ENCODE measurements at regions not wholly inside any gene's neighbourhood (a gene's known extent, or its start where the extent isn't known, plus 50 kb on each side); places are given as distances from the start of the nearest gene placed in this dataset.
"Not testable (repeated sequence)": the region's sequence is repeated elsewhere in the genome, so short reads cannot be mapped to it uniquely, and the experiment has no call there.

DNA sequence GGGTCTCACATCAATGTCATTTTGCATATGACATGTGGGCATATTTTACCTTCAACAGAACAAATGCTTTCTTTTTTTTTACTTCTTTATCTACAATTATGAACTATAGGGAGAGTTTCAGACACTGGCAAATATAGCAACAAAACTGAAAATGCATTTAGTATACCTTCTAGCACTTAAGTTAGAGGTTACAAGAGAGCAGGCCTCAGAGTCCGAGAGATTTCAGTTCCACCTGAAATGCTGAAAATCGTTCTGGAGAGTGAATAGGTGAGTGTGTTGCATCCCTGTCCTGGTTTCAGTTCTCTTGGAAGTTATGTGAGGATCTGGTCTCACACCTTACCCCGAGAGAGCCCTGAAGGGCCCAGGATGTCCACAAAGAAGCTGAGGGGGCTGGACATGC is 337.8 kb upstream of the FRG1 start:
- not testable (repeated sequence) for FAIRE-seq; DNase-seq (ENCODE audit: low spot score in 2 of 2)

GRCh38 chr4:189610571-189610970 is 330.1 kb upstream of the FRG1 start:
- not testable (repeated sequence) for DNase-seq (ENCODE audit: low spot score in 2 of 2); FAIRE-seq

DNA sequence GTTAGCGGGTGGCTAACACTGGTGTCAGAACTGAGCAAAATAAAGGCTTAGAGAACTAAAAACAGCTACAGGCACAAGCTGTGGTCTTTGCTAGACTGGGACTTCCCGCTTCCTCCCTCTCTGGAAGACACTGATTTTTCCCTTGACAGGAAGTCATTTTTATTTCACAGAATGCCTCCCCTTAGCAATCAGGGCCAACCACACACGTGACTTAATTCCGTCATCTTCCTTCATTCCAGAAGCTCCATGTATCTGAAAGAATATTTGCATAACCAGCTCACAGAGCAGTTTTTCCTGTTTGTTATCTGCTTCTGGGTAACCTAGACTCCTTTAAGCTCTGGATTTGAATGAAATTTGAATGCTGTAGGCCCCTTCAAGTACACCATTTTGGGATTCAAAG is 327.5 kb upstream of the FRG1 start:
- no peak for FAIRE-seq
- DNase-seq (ENCODE audit: low spot score in 2 of 2) = no peak

GRCh38 chr4:189615217-189615663 is 325.4 kb upstream of the FRG1 start:
- FAIRE-seq = no peak
- DNase-seq (ENCODE audit: low spot score in 2 of 2) = no peak

GRCh38 chr4:189617741-189618140 is 322.9 kb upstream of the FRG1 start:
- FAIRE-seq = not testable (repeated sequence)

GRCh38 chr4:189619441-189620250 is 321.0 kb upstream of the FRG1 start:
- not testable (repeated sequence) for DNase-seq (ENCODE audit: low spot score in 2 of 2); FAIRE-seq

More at GRCh38 chr4:189617741-189618140, 322.9 kb upstream of the FRG1 start:
- DNase-seq (ENCODE audit: low spot score in 2 of 2) = not testable (repeated sequence)

DNA sequence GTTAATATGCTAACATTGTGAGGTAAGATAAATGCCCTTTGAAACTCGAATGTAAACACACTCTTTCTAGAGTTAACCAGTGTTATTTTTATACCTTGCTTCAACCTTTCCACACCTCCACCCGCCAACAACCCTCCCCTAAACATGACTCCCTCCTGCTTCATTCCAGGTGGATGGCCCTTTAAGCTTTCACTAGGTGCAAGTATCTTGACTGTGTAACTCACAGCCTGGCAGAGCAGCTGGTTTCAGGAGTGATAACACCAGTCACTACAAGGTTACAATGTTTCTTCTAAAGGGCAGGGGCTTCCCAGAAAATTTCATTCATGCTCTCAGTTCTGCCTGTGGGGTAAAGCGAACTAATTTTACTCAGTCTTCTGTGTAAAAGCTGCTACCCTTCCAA is 318.1 kb upstream of the FRG1 start:
- not testable (repeated sequence) for DNase-seq (ENCODE audit: low spot score in 2 of 2); FAIRE-seq

- FAIRE-seq = not testable (repeated sequence)
Observed at GRCh38 chr4:189627041-189627440, 313.6 kb upstream of the FRG1 start.

GRCh38 chr4:189629733-189630132 is 310.9 kb upstream of the FRG1 start:
- not testable (repeated sequence) for FAIRE-seq; DNase-seq (ENCODE audit: low spot score in 2 of 2)

More at GRCh38 chr4:189627041-189627440, 313.6 kb upstream of the FRG1 start:
- not testable (repeated sequence) for DNase-seq (ENCODE audit: low spot score in 2 of 2)

- not testable (repeated sequence) for DNase-seq (ENCODE audit: low spot score in 2 of 2); FAIRE-seq
Observed at GRCh38 chr4:189630913-189631567, 309.6 kb upstream of the FRG1 start.

DNA sequence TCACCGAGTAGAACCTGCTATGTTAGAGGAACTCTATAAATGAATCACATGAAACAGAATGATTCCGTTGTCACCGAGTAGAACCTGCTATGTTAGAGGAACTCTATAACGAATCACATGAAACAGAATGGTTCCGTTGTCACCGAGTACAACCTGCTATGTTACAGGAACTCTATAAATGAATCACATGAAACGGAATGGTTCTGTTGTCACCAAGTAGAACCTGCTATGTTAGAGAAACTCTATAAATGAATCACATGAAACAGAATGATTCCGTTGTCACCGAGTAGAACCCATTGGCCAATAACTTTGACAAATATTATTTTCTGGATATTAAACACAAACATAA is 309.1 kb upstream of the FRG1 start:
- FAIRE-seq; DNase-seq (ENCODE audit: low spot score in 2 of 2): not testable (repeated sequence)

GRCh38 chr4:189650436-189650835 is 290.2 kb upstream of the FRG1 start:
- not testable (repeated sequence) for FAIRE-seq; DNase-seq (ENCODE audit: low spot score in 2 of 2)

DNA sequence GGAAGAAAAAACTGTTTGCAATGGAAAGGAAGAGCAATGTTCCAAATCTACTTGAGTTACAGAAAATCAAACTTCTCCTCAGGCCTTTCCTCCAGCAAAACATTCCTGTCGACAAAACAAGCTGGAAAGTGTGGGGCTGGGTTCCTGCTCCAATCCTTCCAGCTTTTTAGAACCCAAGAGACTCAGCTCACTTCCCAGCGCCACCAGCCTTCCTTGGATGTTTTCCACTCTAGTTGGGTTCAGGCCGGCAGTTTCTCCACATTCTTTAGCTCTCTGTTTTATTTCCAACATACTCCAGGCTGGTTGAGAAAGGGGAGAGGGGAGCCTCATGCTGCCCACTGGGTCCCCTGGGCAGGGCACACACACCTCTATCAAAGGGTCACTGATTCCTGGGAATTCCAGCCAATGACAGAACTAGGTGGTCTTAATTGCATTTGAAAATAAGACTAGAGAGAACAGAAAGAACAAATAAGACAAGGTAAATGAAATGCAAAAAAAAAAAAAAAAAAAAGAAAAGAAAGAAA is 287.5 kb upstream of the FRG1 start:
- not testable (repeated sequence) for DNase-seq (ENCODE audit: low spot score in 2 of 2); FAIRE-seq

- DNase-seq (ENCODE audit: low spot score in 2 of 2); FAIRE-seq: not testable (repeated sequence)
Observed at GRCh38 chr4:189653983-189654382, 286.7 kb upstream of the FRG1 start.

DNA sequence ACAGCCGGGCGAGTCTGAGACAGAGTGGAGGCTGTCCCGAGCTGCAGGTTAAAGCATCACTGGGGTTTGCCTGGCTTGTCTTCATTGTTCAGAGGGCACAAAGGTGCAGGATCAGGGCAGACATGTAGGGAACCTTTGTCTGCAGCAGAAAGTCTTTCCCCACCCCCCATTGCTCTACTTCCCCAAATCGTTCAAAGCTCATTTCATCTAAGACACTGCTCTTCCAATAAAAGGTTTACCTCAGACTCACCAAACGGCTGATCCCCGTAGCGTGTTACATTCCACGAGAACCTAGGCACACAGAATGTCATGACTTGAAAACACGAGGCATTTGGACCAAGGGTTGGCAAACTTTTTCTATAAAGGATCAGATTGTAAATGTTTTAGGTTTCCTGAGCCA is 286.3 kb upstream of the FRG1 start:
- not testable (repeated sequence) for DNase-seq (ENCODE audit: low spot score in 2 of 2)

DNA sequence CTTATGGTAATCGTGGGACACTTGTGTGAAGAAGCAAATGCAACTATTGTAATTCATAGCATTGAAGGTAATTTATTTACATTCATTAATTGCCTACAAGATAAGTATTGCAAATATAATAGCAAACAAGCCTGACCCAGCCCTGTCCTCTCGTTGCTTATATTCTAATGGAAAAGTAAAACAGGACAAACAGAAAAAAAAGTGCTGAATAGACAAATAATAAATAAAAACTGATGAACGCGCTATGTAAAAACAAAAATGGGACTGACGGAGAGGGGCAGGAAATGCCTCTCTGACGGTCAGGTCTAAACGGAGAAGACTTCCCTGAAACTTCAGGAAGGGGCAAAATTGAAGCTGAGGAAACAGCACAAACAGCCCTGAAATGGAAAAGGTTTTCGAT is 284.9 kb upstream of the FRG1 start:
- not testable (repeated sequence) for FAIRE-seq; DNase-seq (ENCODE audit: low spot score in 2 of 2)

More for the DNA sequence above, 286.3 kb upstream of the FRG1 start:
- FAIRE-seq = not testable (repeated sequence)

DNA sequence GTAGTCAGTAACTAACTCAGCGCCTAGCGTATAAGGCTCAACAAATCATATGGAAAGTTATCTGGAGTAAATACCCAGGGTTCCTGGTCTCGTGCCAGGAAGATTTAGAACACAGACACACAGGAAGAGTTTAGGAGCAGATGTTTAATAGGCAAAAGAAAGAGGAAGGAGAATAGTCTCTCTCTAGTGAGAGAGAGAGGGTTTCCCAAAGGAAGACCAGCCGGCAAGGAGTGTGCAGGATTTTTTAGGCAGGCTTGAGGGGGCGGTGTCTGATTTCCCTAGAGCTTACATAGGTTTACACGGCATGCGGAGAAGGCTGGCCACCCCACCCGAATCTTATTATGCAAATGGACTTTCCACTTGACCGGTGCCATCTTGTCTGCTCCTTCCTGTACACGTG is 284.0 kb upstream of the FRG1 start:
- DNase-seq (ENCODE audit: low spot score in 2 of 2) = no peak

DNA sequence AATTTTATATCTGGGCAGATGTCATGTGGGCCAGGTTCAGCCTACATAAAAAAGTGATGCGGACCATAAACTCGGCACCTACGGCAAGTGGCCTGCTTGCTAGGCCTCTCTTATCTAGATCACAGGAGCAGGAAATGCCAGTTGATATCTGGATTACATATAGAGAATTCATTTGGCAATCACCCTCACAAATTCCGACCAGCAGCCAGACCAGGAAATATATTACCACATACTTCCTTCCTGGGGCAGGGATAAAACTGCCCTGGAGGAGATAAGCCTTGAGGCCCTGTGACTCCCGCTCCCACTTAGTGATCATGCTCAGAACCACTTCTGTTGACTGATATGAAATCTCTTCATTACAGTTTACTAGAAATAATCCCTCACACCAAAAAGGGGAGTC is 282.4 kb upstream of the FRG1 start:
- not testable (repeated sequence) for FAIRE-seq

More for the DNA sequence above, 284.0 kb upstream of the FRG1 start:
- FAIRE-seq = no peak

DNA sequence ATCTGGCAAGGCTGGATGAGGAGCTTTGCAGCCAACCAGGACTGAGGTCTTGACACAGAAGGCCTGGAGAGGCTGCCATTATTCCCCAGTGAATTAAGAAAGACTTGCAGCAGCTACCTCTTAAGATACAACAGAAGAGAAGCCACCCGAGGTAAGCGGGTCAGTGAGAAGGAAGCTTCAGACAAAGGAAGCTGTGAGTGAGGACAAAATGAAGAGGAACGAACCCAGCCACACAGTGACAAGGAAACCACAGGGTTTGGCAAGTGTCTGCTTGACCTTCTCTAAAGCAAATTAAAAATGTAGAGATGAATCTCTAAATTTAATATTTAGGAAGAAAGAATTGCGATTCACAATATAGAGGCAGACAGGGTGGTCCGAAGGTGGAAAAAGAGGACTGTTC is 281.8 kb upstream of the FRG1 start:
- not testable (repeated sequence) for DNase-seq (ENCODE audit: low spot score in 2 of 2); FAIRE-seq

More for the DNA sequence above, 282.4 kb upstream of the FRG1 start:
- DNase-seq (ENCODE audit: low spot score in 2 of 2) = not testable (repeated sequence)

- FAIRE-seq (no peak), DNase-seq (ENCODE audit: low spot score in 2 of 2) (no peak)
Observed at GRCh38 chr4:189659287-189659686, 281.4 kb upstream of the FRG1 start.

All from frontal cortex (tissue), 3 donors.